Tibial artery (tissue), 4 donors: ENCODE measurements at regions not wholly inside any gene's neighbourhood (a gene's known extent, or its start where the extent isn't known, plus 50 kb on each side); places are given as distances from the start of the nearest gene placed in this dataset.

ENCODE experiments used
- DNase-seq, 2 donors: peaks; one replicate each; pipeline ENCODE4 v3.0.0-alpha.2; 2019
- H3K27ac ChIP-seq, 2 donors: fragments of 200-600 bp; sonication (generic) in 1 of 2; 1 replicate in 1 of 2; 2 replicates in 1 of 2; pipeline ENCODE4 v1.5.1; 2018 to 2019; ENCODE audit warnings: mild to moderate bottlenecking in 1 of 2
- H3K27me3 ChIP-seq, 2 donors: fragments of 200-600 bp; sonication (generic) in 1 of 2; one replicate each; pipeline versions ENCODE4 v1.5.1 to v1.6.0; 2016 to 2019
- H3K36me3 ChIP-seq, 3 donors: fragments of 200-600 bp; sonication (generic) in 2 of 3; one replicate each; pipeline ENCODE4 v1.5.1; 2016 to 2019; ENCODE audit warnings: mild to moderate bottlenecking in 2 of 3
- H3K4me1 ChIP-seq, 4 donors: fragments of 200-600 bp; sonication (generic) in 2 of 4; 1 replicate in 3 of 4; 2 replicates in 1 of 4; pipeline ENCODE4 v1.5.1; 2016 to 2019
- H3K4me3 ChIP-seq, 2 donors: fragments of 200-600 bp; sonication (generic) in 1 of 2; 1 replicate in 1 of 2; 2 replicates in 1 of 2; pipeline ENCODE4 v1.5.1; 2018 to 2019; ENCODE audit warnings: mild to moderate bottlenecking in 2 of 2
- H3K9me3 ChIP-seq, 3 donors: fragments of 200-600 bp; sonication (generic) in 1 of 3; one replicate each; pipeline ENCODE4 v1.5.1; 2016 to 2019
- CTCF ChIP-seq, 2 experiments: fragments of 200-600 bp in 1 of 2; fragments of 450-650 bp in 1 of 2; IDR thresholded peaks; one replicate each; pipeline ENCODE4 v1.5.1; 2017 to 2019; ENCODE audit warnings: antibody characterized with exemption in 2 of 2, mild to moderate bottlenecking in 1 of 2, moderate library complexity in 1 of 2
- intact Hi-C: fragments of 100-400 bp; cut with DNase I; formaldehyde crosslinking; loops from one replicate; pipeline ENCODE4 v1.15.0; 2023; ENCODE audit warnings: low total_unique reads

GRCh38 chrX:27057883-27058282, 405.3 kb downstream of the PPP4R3C start:
- TF ChIP-seq CTCF (IDR thresholded peaks at IDR 0.05), result no peak
- Histone ChIP-seq H3K9me3 (no peaks in the 10 kb centered on the region), H3K36me3 (no peaks in the 10 kb centered on the region), H3K27ac (no peak overlapping the region), H3K27me3 (no peaks in the 10 kb centered on the region), H3K4me1 (no peaks in the 10 kb centered on the region), H3K4me3 (no peak overlapping the region)
- DNase-seq, result no peak
- intact Hi-C loops, result no loop called here

DNA sequence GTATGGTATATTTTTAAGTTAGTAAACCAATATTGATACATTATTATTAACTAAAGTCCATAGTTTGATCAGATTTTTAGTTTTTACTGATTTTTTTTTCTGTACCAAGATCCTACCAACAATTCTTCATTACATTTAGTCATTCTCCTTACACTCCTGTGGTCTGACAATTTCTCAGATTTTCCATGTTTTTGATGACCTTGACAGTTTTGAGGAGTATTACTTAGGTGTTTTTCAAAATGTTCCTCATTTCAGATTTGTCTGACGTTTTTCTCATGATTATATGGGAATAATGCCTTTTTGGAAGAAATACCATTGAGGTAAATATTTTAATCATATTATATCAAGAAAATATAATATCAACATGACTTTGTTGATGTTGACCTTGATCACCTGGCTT, 423.8 kb downstream of the PPP4R3C start:
- Histone ChIP-seq H3K4me1 (no peaks in the 10 kb centered on the region), H3K9me3 (no peaks in the 10 kb centered on the region), H3K27me3 (no peaks in the 10 kb centered on the region), H3K4me3 (no peak overlapping the region), H3K36me3 (no peaks in the 10 kb centered on the region), H3K27ac (no peak overlapping the region)
- intact Hi-C loops, result no loop called here
- no peak for DNase-seq
- no peak for TF ChIP-seq CTCF (IDR thresholded peaks at IDR 0.05)

DNA sequence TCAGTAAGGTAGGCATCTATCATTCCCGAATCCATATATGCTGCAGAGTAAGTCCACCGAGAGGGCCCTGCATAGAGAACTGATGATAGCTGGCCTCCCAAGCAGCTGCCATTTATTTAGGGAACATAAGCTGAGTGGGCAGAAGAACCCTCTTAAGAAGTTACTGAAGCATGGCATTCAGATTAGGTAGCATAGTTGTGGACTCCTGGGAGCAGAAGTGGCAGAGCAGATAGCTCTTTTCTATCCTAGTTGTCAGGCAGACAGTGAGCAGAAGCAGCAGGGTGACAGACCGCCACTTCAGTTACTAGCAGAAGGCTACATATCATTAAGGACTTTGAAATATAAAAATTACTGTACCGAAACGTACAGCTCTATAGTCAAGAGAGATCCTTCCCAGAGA, 454.7 kb downstream of the PPP4R3C start:
- Histone ChIP-seq H3K27ac (no peak overlapping the region), H3K9me3 (no peaks in the 10 kb centered on the region), H3K36me3 (no peaks in the 10 kb centered on the region), H3K4me1 (no peaks in the 10 kb centered on the region), H3K4me3 (no peak overlapping the region), H3K27me3 (no peaks in the 10 kb centered on the region)
- DNase-seq, result no peak
- intact Hi-C loops, result no loop called here
- no peak for TF ChIP-seq CTCF (IDR thresholded peaks at IDR 0.05)

DNA sequence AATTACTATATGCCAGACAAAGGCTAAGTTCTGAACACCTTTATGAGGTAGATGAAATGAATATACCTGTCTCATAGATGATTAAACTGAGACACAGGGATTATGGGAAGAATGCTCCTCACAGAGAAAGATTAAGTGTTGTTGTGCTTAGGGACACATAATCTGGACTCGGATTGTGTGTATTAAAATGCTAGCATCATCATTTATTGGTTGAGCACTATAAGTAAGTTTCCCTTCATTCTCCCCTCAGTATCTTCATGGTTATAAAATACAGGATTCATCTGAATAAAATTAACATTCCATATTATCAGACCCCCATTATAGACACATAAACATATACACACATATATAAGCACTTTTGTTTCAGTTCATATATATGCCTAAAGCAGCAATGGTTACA, 463.5 kb downstream of the PPP4R3C start:
- no peaks in the 10 kb centered on the region for H3K4me1 ChIP-seq
- H3K27me3 ChIP-seq, result no peaks in the 10 kb centered on the region
- no peak overlapping the region for H3K4me3 ChIP-seq
- TF ChIP-seq CTCF (IDR thresholded peaks at IDR 0.05), result no peak
- no peak for DNase-seq
- H3K9me3 ChIP-seq, result no peaks in the 10 kb centered on the region
- no peak overlapping the region for H3K27ac ChIP-seq
- H3K36me3 ChIP-seq, result no peaks in the 10 kb centered on the region
- intact Hi-C loops, result no loop called here

DNA sequence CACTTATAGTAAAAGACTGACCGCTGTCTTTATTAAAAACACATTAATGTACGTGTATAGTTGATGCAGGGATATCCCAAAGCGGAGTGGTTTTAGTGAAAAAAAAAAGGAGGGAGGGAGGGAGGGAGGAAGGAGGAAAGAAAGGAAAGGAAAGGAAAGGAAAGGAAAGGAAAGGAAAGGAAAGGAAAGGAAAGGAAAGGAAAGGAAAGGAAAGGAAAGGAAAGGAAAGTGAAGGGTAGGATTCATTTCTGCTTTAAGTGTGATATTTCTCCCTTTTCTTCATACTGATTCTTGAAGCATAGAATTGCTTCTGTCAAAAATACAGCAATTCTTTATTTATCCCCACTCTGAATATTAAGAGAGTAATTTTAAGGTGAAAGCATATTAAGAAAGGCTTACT, 504.9 kb downstream of the PPP4R3C start:
- intact Hi-C loops, result no loop called here
- H3K4me3 ChIP-seq, result no peak overlapping the region
- DNase-seq, result no peak
- H3K36me3 ChIP-seq, result no peaks in the 10 kb centered on the region
- no peaks in the 10 kb centered on the region for H3K9me3 ChIP-seq
- H3K27me3 ChIP-seq, result no peaks in the 10 kb centered on the region
- H3K27ac ChIP-seq, result no peak overlapping the region
- no peak for TF ChIP-seq CTCF (IDR thresholded peaks at IDR 0.05)
- no peaks in the 10 kb centered on the region for H3K4me1 ChIP-seq

DNA sequence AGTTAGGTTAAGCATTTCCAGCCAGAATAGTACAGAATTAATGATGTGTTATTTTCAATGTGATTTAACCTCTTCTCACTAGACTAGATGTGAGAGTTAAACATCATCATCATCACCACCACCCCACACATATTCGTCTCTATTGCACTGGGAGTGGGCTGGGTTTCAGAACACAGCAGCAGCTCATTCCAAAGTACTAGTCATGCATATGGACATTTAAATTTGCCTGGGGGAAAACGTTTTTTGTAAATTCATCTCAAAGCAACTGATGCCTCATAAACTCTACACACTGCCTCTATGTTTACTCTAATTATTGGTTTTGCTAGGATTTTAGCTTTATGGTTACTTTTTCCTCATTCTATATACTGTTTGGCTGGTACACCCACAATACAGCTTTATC, 509.1 kb downstream of the PPP4R3C start:
- no peak for DNase-seq
- intact Hi-C loops, result no loop called here
- TF ChIP-seq CTCF (IDR thresholded peaks at IDR 0.05), result no peak

More for the DNA sequence above, 509.1 kb downstream of the PPP4R3C start:
- H3K27ac ChIP-seq, result no peak overlapping the region
- no peaks in the 10 kb centered on the region for H3K4me1 ChIP-seq
- H3K9me3 ChIP-seq, result no peaks in the 10 kb centered on the region
- no peaks in the 10 kb centered on the region for H3K36me3 ChIP-seq
- H3K4me3 ChIP-seq, result no peak overlapping the region
- H3K27me3 ChIP-seq, result no peaks in the 10 kb centered on the region
